ENCODE measurements at regions not wholly inside any gene's neighbourhood (a gene's known extent, or its start where the extent isn't known, plus 50 kb on each side); places are given as distances from the start of the nearest gene placed in this dataset.

- TF ChIP-seq, protein P1, sequence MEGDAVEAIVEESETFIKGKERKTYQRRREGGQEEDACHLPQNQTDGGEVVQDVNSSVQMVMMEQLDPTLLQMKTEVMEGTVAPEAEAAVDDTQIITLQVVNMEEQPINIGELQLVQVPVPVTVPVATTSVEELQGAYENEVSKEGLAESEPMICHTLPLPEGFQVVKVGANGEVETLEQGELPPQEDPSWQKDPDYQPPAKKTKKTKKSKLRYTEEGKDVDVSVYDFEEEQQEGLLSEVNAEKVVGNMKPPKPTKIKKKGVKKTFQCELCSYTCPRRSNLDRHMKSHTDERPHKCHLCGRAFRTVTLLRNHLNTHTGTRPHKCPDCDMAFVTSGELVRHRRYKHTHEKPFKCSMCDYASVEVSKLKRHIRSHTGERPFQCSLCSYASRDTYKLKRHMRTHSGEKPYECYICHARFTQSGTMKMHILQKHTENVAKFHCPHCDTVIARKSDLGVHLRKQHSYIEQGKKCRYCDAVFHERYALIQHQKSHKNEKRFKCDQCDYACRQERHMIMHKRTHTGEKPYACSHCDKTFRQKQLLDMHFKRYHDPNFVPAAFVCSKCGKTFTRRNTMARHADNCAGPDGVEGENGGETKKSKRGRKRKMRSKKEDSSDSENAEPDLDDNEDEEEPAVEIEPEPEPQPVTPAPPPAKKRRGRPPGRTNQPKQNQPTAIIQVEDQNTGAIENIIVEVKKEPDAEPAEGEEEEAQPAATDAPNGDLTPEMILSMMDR (IDR thresholded peaks at IDR 0.05), result no peak
- TF ChIP-seq POLR2A (IDR thresholded peaks at IDR 0.05), result no peak
Measured at GRCh38 chr4:137293281-137293680, 239.0 kb downstream of the PCDH18 start.
